Trophoblast cell (in vitro differentiated cells and primary cell): ENCODE measurements at regions not wholly inside any gene's neighbourhood (a gene's known extent, or its start where the extent isn't known, plus 50 kb on each side); places are given as distances from the start of the nearest gene placed in this dataset.

Experiments
- DNase-seq, 2 donors: peaks; one replicate each; pipeline ENCODE4 v3.0.0-alpha.2; 2016
- H2AFZ ChIP-seq: 2 replicates; pipeline ENCODE4 v1.6.1; 2013; ENCODE audit warnings: low read length, moderate library complexity, mild to moderate bottlenecking; ENCODE audit not compliant: insufficient read depth, poor library complexity
- H2AK5ac ChIP-seq: 2 replicates; pipeline ENCODE4 v1.6.1; 2013; ENCODE audit warnings: mild to moderate bottlenecking, low read length
- H2BK120ac ChIP-seq: 2 replicates; pipeline ENCODE4 v1.6.1; 2013; ENCODE audit warnings: low read length, mild to moderate bottlenecking, moderate library complexity; ENCODE audit not compliant: insufficient read depth, poor library complexity
- H2BK12ac ChIP-seq: 2 replicates; pipeline ENCODE4 v1.6.1; 2013; ENCODE audit warnings: mild to moderate bottlenecking, low read length, moderate library complexity
- H2BK5ac ChIP-seq: 2 replicates; pipeline ENCODE4 v1.6.1; 2013; ENCODE audit warnings: low read length, low read depth, moderate library complexity, mild to moderate bottlenecking; ENCODE audit not compliant: poor library complexity
- H3K14ac ChIP-seq: 2 replicates; pipeline ENCODE4 v1.6.1; 2013; ENCODE audit warnings: mild to moderate bottlenecking, low read length
- H3K18ac ChIP-seq: 2 replicates; pipeline ENCODE4 v1.6.1; 2013; ENCODE audit warnings: mild to moderate bottlenecking, low read length
- H3K23ac ChIP-seq: 2 replicates; pipeline ENCODE4 v1.6.1; 2013; ENCODE audit warnings: low read length
- H3K27ac ChIP-seq: 2 replicates; pipeline ENCODE4 v1.5.1; 2013; ENCODE audit warnings: low read depth, mild to moderate bottlenecking, inconsistent platforms, low read length, moderate library complexity
- H3K27me3 ChIP-seq: 2 replicates; pipeline ENCODE4 v1.6.1; 2013; ENCODE audit warnings: inconsistent platforms, mild to moderate bottlenecking, low read length, moderate library complexity; ENCODE audit not compliant: insufficient read depth
- H3K36me3 ChIP-seq, 2 experiments: 1 replicate in 1 of 2; 2 replicates in 1 of 2; pipeline ENCODE4 v1.6.1; 2013; ENCODE audit warnings: low read length in 2 of 2, mild to moderate bottlenecking in 2 of 2, moderate library complexity in 1 of 2; ENCODE audit not compliant: insufficient read depth in 2 of 2, control insufficient read depth in 1 of 2
- H3K4ac ChIP-seq: 2 replicates; pipeline ENCODE4 v1.6.1; 2013; ENCODE audit warnings: low read depth, mild to moderate bottlenecking, low read length, moderate library complexity
- H3K4me1 ChIP-seq, 2 experiments: 1 replicate in 1 of 2; 2 replicates in 1 of 2; pipeline ENCODE4 v1.6.1; 2013; ENCODE audit warnings: low read length in 2 of 2, mild to moderate bottlenecking in 2 of 2, moderate library complexity in 1 of 2; ENCODE audit not compliant: insufficient read depth in 2 of 2, control insufficient read depth in 1 of 2
- H3K4me2 ChIP-seq: 2 replicates; pipeline ENCODE4 v1.6.1; 2013; ENCODE audit warnings: inconsistent platforms, mild to moderate bottlenecking, low read length, moderate library complexity
- H3K4me3 ChIP-seq: 2 replicates; pipeline ENCODE4 v1.5.1; 2013; ENCODE audit warnings: mild to moderate bottlenecking, low read depth, low read length, inconsistent platforms
- H3K79me1 ChIP-seq: one replicate; pipeline ENCODE4 v1.6.1; 2013; ENCODE audit warnings: low read length
- H3K79me2 ChIP-seq: 2 replicates; pipeline ENCODE4 v1.6.1; 2013; ENCODE audit warnings: low read length, mild to moderate bottlenecking; ENCODE audit not compliant: control insufficient read depth, insufficient read depth, poor library complexity
- H3K9ac ChIP-seq: 2 replicates; pipeline ENCODE4 v1.6.1; 2013; ENCODE audit warnings: mild to moderate bottlenecking, low read length
- H3K9me3 ChIP-seq: 2 replicates; pipeline ENCODE4 v1.6.1; 2013; ENCODE audit warnings: low read depth, mild to moderate bottlenecking, control low read depth, inconsistent platforms, low read length; ENCODE audit not compliant: insufficient read depth
- H4K12ac ChIP-seq: 2 replicates; pipeline ENCODE4 v1.6.1; 2013; ENCODE audit warnings: low read depth, mild to moderate bottlenecking, low read length, moderate library complexity
- H4K8ac ChIP-seq: 2 replicates; pipeline ENCODE4 v1.6.1; 2013; ENCODE audit warnings: low read depth, mild to moderate bottlenecking, low read length, moderate library complexity
- H4K91ac ChIP-seq: one replicate; pipeline ENCODE4 v1.6.1; 2013; ENCODE audit warnings: low read depth, mild to moderate bottlenecking, low read length, moderate library complexity
- WGBS: extraction: QIAGEN DNeasy Blood & Tissue Kit; methylation state at CpG from one replicate; pipeline ENCODE4 v1.1.7; 2013; ENCODE audit warnings: missing lambda C conversion rate; ENCODE audit not compliant: insufficient read length, insufficient coverage; ENCODE audit errors: extremely low coverage; 5-methylcytosine and 5-hydroxymethylcytosine counted together

GRCh38 chr7:34497153-34497777 is 160.8 kb upstream of the NPSR1 start:
- Histone ChIP-seq H2BK5ac (no peak overlapping the region), H4K12ac (no peak overlapping the region), H3K23ac (no peak overlapping the region), H2BK120ac (no peak overlapping the region), H3K4me3 (no peak overlapping the region), H3K14ac (no peak overlapping the region), H3K79me1 (no peaks in the 10 kb centered on the region), H4K91ac (no peak overlapping the region), H3K4ac (no peak overlapping the region), H3K27ac (no peak overlapping the region), H2AK5ac (no peak overlapping the region), H3K9ac (no peak overlapping the region), H2BK12ac (no peak overlapping the region), H3K36me3 (no peaks in the 10 kb centered on the region), H3K27me3 (no peaks in the 10 kb centered on the region), H3K18ac (no peak overlapping the region), H3K9me3 (no peaks in the 10 kb centered on the region), H2AFZ (no peak overlapping the region), H3K4me1 (no peaks in the 10 kb centered on the region), H4K8ac (no peak overlapping the region), H3K79me2 (no peaks in the 10 kb centered on the region), H3K4me2 (no peak overlapping the region)
- no CpG with 5 or more reads among the region's 4 CpGs for WGBS
- peak in 1 of 2 donors; percentile 35 for DNase-seq

- no peak overlapping the region for H4K8ac ChIP-seq
- WGBS: no CpG with 5 or more reads among the region's 1 CpG
- H3K79me2 ChIP-seq: no peaks in the 10 kb centered on the region
- peaks cover 2% of the 10 kb centered on the region for H3K9me3 ChIP-seq
- no peak overlapping the region for H2BK12ac ChIP-seq
- no peak overlapping the region for H2BK120ac ChIP-seq
- no peak overlapping the region for H3K9ac ChIP-seq
- no peak overlapping the region for H3K4me2 ChIP-seq
- no peaks in the 10 kb centered on the region for H3K27me3 ChIP-seq
- no peak overlapping the region for H2AFZ ChIP-seq
- H3K4ac ChIP-seq: no peak overlapping the region
- H4K91ac ChIP-seq: no peak overlapping the region
- H3K23ac ChIP-seq: no peak overlapping the region
- no peak overlapping the region for H3K14ac ChIP-seq
- H2AK5ac ChIP-seq: no peak overlapping the region
- H3K36me3 ChIP-seq: no peaks in the 10 kb centered on the region
- no peak overlapping the region for H3K4me3 ChIP-seq
- H3K27ac ChIP-seq: no peak overlapping the region
- no peak for DNase-seq
- no peak overlapping the region for H3K18ac ChIP-seq
- H3K4me1 ChIP-seq: no peaks in the 10 kb centered on the region
- H4K12ac ChIP-seq: no peak overlapping the region
- H3K79me1 ChIP-seq: no peaks in the 10 kb centered on the region
- no peak overlapping the region for H2BK5ac ChIP-seq
Measured at GRCh38 chr7:34501156-34501555, 156.9 kb upstream of the NPSR1 start.

- WGBS: no CpG with 5 or more reads among the region's 4 CpGs
- no peak overlapping the region for H3K14ac ChIP-seq
- peaks cover 2% of the 10 kb centered on the region for H3K9me3 ChIP-seq
- no peak overlapping the region for H4K91ac ChIP-seq
- H3K27ac ChIP-seq: no peak overlapping the region
- no peak overlapping the region for H3K4ac ChIP-seq
- H3K4me1 ChIP-seq: no peaks in the 10 kb centered on the region
- no peak overlapping the region for H2BK120ac ChIP-seq
- no peaks in the 10 kb centered on the region for H3K36me3 ChIP-seq
- no peak overlapping the region for H2BK12ac ChIP-seq
- DNase-seq: no peak
- no peak overlapping the region for H3K9ac ChIP-seq
- H2AK5ac ChIP-seq: no peak overlapping the region
- no peaks in the 10 kb centered on the region for H3K79me1 ChIP-seq
- no peak overlapping the region for H3K18ac ChIP-seq
- no peak overlapping the region for H2BK5ac ChIP-seq
- H4K12ac ChIP-seq: no peak overlapping the region
- no peak overlapping the region for H4K8ac ChIP-seq
- H3K79me2 ChIP-seq: no peaks in the 10 kb centered on the region
- no peak overlapping the region for H3K4me2 ChIP-seq
- no peak overlapping the region for H2AFZ ChIP-seq
- no peaks in the 10 kb centered on the region for H3K27me3 ChIP-seq
- no peak overlapping the region for H3K23ac ChIP-seq
- H3K4me3 ChIP-seq: no peak overlapping the region
Measured at GRCh38 chr7:34507191-34507590, 150.8 kb upstream of the NPSR1 start.

- Histone ChIP-seq H4K8ac (no peak overlapping the region), H3K4me1 (no peaks in the 10 kb centered on the region), H3K79me2 (no peaks in the 10 kb centered on the region), H3K4me2 (no peak overlapping the region), H3K14ac (no peak overlapping the region), H3K4ac (no peak overlapping the region), H4K12ac (no peak overlapping the region), H3K79me1 (no peaks in the 10 kb centered on the region), H2AFZ (no peak overlapping the region), H2AK5ac (no peak overlapping the region), H3K27me3 (no peaks in the 10 kb centered on the region), H3K9ac (no peak overlapping the region), H2BK5ac (no peak overlapping the region), H3K18ac (no peak overlapping the region), H3K23ac (no peak overlapping the region), H4K91ac (no peak overlapping the region), H3K4me3 (no peak overlapping the region), H3K27ac (no peak overlapping the region), H3K9me3 (no peaks in the 10 kb centered on the region), H2BK120ac (no peak overlapping the region), H3K36me3 (no peaks in the 10 kb centered on the region), H2BK12ac (no peak overlapping the region)
- no CpG with 5 or more reads among the region's 5 CpGs for WGBS
- no peak for DNase-seq
Measured at GRCh38 chr7:34523226-34523918, 134.6 kb upstream of the NPSR1 start.
